NCI-H748 (cell line): ENCODE measurements at regions not wholly inside any gene's neighbourhood (a gene's known extent, or its start where the extent isn't known, plus 50 kb on each side); places are given as distances from the start of the nearest gene placed in this dataset.
"Not testable (repeated sequence)": the region's sequence is repeated elsewhere in the genome, so short reads cannot be mapped to it uniquely, and the experiment has no call there.

ENCODE experiments used
- DNase-seq: peaks from one replicate; lab custom pipeline; 2025; ENCODE audit not compliant: unreplicated experiment; lab: John Stamatoyannopoulos, UW

DNA sequence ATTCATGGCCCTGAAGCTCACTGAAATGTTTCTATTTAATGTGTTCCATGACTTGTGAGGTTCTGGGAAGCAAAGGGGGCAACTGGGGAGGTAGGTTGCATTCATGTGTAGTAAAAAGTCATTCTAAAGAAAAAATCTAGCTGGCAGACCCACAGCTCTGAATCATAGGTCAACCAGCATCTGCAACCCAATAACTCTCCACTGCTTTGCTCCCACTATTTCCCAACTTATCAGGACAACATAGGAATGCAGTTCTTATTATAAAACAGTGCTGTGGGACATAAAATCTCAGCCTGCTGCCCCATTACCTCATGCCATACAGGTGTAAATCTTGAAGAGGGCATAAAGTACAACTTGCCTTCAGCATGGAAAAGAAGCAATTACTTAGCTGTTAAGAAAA is 576.1 kb upstream of the PTBP2 start:
- DNase-seq = no peak

DNA sequence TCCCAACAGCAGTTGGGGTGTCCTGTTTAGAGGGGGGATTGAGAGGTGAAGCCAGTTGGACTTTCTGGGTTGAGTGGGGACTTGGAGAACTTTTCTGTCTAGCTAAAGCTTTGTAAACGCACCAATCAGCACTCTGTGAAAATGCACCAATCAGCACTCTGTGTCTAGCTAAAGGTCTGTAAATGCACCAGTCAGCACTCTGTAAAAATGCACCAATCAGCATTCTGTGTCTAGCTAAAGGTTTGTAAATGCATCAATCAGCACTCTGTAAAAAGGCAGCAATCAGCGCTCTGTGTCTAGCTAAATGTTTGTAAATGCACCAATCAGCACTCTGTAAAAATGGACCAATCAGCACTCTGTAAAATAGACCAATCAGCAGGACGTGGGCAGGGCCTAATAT is 568.6 kb upstream of the PTBP2 start:
- DNase-seq = not testable (repeated sequence)

DNA sequence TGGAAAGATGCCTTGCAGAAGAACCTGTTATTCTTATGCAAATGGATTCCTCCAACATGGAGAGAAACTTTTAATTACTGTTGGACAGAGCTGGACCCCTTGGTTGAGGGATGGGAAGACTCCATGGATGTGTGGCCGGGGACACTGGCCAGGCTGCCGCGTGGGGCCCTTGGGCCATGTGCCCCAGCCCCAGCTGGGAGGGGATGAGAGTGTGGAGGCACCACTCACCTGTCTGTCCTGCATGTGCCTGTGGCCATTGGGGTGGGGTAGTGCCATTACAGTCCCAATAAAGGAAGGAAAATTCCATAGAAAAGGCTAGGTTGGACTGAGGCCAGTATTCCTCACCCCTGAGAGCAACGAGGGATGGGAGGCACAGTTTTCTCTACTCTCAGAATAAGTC is 564.5 kb upstream of the PTBP2 start:
- DNase-seq = no peak

DNA sequence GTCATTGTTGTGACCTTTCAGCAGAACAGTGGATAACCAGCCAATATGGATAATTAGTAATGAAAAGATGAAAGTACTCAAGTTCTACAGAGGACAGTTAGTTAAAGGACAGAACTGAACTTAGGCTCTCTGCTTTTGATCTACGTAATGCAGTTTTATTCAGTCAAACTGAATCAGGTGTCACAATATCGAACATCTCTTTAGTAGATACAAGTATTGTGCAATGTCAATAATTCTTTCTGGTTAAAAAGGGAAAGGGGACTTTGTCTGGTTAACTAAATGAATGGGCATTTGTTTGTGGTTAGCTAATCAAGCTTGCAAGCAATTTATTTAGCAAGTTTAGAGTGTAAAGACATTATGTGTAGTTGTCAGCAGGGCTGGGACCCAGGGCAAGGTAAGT is 562.2 kb upstream of the PTBP2 start:
- no peak for DNase-seq

DNA sequence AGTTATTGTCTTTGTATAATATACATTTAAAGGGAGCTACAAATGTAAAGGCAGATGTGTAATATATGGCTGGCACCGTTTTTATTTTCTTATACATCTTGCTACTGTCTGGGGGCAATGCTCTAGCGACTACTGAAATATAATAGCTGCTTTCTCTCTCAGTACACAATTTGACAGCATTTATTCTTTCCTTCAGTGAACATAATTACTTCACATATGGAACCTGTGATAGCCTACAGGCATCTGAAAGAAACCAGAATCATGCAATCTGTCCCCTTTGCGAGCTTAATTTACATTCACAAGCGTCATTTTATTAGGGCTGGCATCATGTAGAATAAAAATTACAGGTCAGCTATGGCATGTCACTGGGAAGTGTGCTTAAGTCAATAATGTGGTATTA is 557.5 kb upstream of the PTBP2 start:
- peak; percentile 47 for DNase-seq

DNA sequence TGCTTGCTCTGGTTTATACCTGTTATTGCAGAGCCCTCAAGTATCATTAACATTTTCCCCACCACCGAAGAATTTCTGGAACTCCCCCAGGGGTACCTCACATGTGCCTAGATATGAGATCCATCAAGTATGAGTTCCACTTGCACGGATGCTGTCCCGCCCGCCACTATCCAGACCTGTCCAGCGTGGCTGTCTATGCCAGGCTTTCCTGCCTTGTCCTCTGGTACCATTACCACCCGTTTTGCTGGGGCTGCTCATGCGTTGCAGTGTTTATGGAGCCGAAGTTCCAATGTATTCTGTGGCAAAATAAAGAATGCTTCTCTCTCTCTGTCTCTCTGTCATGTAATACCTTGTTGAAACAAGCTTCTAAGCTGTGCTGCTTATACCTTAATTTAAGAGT is 543.5 kb upstream of the PTBP2 start:
- no peak for DNase-seq

DNA sequence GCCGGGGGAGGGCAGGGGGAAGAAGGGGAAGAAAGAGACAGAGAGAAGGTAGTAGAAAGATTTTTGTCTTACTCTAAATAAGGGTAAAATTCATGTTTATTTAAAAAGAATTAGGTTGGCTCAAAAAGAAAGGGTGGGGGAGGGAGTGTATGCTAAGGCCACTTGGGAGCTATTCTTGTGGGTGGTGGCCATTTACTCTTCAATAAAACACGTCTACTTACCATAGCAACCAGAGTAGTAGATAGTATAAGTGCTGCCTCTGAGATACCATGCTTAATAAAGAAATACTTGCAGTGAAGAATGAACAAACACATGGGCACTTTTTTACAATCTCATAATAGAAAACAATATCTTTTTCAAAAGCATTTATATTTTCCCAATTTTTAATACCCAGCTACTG is 538.1 kb upstream of the PTBP2 start:
- DNase-seq = no peak

DNA sequence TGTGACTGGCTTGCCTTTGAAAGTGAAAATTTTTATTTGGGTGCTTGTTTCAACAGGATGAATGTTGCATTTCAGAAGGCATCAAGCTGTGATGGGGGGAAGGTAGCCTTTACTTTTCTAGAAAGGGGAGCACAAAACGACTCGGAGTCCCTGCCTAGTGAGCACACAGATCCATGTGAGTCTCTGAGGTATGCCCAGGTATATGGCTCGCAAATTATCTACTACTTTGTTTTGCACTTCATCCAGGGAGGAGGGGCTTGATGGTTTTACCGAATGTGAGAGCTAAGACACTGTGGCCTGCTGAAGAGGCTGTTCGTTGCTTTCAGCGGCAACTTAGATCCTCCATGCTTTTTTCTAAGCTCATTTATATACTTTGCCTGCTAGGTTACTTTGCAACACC is 537.7 kb upstream of the PTBP2 start:
- DNase-seq = no peak

DNA sequence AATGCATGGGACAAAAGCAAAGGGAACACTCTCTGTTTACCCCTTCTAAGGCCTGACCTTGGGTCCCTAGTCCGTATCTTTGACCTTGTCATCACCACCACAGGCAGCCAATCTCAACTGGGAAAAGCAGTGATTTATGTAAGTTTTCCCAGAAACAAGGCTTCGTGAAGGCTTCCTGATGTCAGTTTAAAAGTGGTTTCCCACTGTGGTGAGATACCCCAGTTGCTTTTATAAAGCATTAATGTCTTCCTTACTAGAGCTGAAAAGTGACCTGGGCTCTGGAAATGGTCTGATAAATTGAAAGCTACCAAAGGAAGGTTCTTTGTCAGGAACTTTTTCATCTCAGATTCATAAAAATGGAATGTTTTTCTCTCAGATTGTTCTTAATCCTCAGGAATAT is 536.4 kb upstream of the PTBP2 start:
- DNase-seq = no peak

DNA sequence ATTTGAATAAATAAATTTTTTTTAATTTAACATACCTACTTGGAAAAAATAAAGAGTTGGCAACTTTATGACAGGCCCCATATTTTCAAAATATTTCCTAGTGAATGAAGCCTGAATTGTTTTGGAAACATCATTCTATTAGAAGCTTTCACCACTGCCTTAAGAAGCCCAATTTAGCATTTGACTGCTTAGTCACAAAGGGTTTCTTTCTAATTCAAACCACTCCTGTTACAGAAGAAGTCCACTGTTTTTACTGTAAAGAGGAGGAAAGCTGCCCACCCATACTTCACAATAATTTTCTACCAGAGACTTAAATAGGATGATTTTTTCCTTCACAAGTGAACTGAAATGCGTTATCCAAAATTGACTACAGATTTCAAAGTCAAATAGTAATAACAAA is 534.6 kb upstream of the PTBP2 start:
- no peak for DNase-seq

DNA sequence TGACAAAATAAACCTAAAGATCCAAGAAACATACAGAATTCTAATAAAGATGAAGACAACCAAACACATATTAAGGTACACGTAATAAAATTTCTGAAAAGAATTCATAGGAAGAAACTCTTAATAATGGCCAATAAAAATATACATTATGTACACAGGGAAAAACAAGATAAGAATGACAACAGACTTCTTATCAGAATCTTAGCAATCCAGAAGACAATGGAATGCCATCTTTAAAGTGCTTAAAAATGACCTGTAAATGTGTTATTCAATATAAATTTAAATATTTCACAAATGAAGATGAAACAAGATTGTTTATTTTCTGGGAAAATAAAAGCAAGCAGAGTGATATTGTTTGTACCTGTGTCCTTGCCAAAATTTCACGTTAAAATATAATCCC is 530.4 kb upstream of the PTBP2 start:
- no peak for DNase-seq

DNA sequence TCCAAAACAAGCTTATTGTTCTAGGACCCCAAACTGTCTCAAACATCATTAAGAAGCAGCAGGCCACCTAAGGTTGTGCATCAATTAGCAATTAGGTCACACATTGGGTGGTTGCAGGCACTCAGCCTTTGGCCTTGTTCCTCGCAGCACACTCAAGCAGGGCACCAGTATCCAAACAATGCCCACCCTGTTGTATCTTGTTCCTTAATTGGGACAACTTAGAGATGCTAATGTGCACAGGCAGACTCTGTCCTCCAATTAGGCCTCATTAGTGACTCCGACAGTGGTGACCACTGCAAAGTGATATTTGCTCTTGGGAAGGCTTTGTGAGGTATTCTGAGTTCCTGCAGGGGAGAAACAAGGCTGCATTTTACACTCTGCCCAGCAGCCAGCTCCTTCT is 515.1 kb upstream of the PTBP2 start:
- DNase-seq = peak; percentile 14

DNA sequence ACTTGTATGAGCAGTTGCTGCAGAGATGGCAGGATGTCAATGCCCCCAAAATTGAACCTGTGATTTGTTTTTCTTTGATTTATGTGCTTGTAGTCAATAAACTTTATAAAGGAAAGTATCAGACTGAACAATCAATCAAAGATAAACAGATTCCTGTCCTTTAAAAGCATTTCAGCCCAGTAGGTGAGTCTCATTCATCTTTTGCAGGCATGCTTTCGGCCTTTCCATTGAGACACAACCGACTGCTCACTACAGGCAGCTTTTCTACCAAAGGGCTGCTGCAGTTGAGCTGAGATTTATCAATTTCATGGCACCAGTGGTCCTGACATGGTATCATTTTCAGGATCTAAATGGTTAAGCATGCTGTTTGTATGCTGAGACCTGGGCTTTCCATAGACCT is 513.6 kb upstream of the PTBP2 start:
- no peak for DNase-seq

DNA sequence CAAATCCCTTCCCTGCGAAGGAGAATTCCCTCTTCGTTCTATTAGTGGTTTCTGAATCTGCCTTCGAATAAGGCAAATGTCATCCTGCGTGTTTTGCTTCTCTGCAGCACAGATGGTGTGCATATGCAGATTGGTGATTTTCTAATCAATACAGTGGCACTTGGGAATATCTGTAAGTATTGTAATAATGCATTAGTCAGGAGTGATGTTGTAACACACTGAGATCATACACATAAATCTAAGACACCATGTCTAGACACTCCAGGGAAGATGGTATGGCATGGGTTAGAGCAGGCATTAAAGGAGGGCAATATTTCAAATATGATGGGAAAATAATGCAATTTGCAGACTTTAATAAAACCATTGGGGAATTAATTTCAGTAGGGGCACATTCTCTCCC is 513.2 kb upstream of the PTBP2 start:
- no peak for DNase-seq

DNA sequence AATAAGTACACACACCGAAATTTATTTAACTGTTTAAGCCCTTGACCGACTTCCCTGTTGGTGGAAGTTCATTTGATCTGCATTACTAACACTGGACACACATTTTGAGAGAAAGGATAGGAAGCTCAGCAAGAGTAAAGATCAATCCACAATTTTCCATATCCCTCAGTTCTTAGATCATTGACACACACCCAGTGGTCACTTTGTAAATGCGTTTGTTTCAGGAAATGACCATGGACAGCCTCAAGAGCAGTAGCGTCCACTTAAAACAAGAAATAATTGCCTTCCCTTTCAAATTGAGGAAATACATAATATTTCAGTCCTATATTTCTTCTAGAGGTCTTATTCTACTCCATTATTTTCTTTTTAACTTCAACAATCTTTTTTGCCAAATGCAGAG is 511.5 kb upstream of the PTBP2 start:
- DNase-seq = no peak

DNA sequence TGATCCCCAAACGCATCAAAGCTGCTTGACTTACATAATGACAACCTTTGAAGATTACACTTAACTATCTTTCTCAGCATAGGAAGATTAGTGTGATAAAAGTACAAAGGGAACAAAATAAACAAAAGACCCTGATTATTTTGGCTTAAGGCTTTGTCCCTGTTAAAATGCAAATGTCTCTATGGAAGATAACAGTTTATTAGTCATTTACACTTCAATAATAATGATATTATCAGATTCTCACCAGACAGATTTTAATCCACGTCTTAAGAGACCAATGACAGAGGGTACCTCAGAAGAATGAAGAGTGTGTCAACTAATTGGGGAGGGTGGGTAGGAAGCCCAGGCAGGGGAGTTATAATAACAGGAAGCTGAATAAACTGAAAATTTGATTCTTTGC is 510.4 kb upstream of the PTBP2 start:
- DNase-seq = no peak

DNA sequence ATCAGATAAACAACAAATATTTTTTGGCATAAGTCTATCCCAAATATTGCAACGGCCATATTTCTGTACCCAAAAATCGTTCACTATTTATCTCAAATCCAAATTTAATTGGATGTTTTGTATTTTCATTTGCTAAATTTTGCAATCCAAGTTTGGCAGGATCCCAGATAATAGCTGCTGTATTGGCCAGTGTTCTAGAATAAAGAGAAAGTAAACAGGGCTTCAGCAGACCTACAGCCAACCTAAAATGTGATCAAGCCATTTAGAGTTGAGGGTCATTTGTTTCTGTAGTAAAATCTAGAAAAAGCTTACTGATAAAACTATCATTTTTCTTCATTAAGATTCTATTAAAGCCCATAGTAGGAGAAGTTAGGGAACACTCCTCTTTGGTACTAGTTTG is 506.6 kb upstream of the PTBP2 start:
- DNase-seq = no peak

DNA sequence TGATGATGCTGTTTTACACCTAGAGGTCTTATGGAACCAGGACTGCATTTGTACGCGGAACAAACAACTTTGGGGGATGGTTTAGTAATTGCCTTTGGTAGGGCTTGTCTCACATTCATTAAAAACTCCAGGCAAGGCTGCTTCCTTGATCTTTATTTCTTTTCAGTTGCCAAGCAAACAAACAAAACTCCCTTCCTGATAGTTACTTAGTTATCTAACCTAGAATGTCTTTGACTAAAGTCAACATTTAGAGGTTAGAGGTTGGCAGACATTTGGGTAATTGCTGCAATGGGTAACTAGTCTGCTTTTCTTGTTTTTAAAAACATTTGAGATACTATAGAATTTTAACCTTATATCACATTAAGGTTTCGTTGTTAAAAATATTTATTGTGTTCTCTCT is 500.9 kb upstream of the PTBP2 start:
- peak; percentile 50 for DNase-seq

DNA sequence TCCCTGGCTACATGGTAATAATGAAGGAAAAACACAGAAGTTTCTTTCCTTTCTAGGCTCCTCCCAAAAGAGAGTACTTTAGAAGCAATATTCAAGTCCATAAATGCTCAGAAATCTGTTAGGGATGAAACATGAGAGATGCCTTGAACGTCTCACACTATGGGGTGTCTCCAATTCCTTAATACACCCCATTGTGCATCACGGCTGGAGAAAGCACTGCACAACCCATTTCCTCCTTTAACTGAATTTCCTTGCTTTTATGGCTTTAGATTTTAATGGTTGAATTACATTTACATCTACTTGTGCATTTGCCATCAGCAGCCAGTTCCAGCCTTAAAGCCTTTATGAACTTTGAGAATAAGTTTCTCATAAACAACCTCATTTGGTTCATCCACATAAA is 498.9 kb upstream of the PTBP2 start:
- no peak for DNase-seq

DNA sequence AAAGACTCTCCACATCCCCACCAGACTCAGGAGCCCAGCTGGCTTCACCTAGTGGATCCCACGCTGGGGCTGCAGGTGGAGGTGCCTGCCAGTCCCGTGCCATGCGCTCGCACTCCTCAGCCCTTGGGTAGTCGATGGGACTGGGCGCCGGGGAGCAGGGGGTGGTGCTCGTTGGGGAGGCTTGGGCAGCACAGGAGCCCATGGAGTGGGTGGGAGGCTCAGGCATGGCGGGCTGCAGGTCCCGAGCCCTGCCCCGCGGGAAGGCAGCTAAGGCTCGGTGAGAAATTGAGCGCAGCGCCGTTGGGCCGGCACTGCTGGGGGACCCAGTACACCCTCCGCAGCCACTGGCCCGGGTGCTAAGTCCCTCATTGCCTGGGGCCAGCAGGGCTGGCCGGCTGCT is 497.4 kb upstream of the PTBP2 start:
- DNase-seq = not testable (repeated sequence)

DNA sequence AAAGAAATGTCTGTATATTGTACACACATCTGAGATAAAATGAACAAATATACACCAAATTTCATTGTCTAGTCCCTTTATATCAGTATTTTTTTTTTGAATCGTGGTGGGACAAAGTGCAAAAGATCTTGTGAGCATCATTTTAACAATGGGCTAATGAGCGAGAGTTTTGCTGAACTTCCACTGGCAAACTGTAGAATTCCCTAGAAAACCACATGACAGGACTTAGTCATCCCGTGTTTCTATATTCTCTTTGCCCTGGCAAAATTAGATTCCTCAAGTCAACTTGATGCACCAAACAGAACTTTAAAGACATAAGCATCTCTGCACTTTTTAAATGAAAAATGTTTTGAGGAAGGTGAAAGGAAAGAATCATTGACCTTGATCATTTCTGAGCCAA is 488.2 kb upstream of the PTBP2 start:
- no peak for DNase-seq

DNA sequence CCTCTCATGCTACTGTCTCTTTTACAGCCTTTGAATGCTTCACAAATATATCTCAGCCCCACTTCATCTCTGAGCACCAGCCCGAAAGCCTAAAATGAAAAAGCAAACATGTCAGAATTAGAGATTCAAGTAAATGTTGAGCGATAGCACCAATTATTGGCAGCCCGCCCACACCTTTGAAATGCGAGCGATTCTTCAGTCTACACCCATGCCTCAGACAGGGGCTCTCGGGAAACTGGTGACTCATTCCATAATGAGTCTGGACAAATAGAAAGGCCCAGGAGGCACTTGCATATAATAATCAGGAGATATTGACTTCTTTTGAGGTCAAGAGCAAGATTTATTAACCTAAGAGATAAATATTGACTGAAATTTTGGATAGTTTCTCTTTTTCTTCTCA is 487.3 kb upstream of the PTBP2 start:
- peak; percentile 95 for DNase-seq

DNA sequence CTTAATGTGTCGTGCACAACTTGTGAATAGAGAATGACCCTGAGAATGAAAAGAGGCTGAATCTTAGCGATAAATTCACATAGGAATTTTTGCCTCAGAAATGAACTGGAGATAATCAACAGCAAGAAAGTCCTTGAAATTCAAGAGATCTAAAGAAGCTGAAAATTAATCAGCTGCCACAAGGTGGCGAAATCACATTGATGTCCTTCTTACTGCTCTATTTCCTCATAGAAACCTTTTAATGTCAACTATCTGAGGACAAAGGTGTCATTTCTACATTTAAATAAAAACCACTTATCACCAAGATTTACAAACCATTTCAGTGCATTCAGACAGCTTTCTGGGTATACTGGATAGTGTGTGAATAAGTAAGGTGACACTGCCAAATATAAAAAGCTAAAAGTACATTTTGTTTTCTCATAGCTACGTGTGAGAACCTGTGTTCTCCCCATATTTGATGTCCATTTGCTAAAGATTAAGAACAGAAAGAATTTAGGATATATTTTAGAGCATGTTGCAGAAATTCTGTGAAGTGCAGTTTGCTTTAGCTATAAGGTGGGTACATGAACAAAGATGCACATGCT is 485.3 kb upstream of the PTBP2 start:
- peak; percentile 44 for DNase-seq

DNA sequence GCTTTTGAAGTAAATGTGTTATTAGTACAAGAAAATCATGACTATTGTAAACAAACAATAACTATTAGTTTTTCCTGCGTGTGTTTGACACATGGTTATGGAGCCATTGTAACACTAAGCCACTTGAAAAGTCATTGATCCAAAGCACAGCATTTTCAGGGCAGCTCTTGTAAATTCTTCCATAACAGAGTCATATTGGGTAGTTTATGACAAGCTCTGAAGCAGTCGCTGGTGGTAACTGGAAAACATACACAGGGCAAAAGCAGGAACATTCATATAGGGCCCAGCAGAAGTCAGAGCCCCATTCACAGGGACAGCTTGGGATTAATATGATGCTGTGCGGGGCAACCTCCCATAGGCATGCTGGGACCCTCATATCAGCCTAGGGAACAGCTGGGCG is 483.2 kb upstream of the PTBP2 start:
- DNase-seq = no peak
